Suprapubic skin (tissue), 3 donors: ENCODE measurements at regions not wholly inside any gene's neighbourhood (a gene's known extent, or its start where the extent isn't known, plus 50 kb on each side); places are given as distances from the start of the nearest gene placed in this dataset.

Source experiments
- EP300 ChIP-seq: sonication (generic); formaldehyde crosslinking; IDR thresholded peaks from one replicate; pipeline ENCODE4 v1.6.1; 2017; ENCODE audit warnings: antibody characterized with exemption
- TF ChIP-seq, protein P1 (sequence below), 2 donors: fragments of 200-600 bp in 1 of 2; fragments of 450-650 bp in 1 of 2; sonication (generic) in 1 of 2; IDR thresholded peaks; one replicate each; pipeline ENCODE4 v1.5.1; 2016 to 2019; ENCODE audit warnings: antibody characterized with exemption in 2 of 2, mild to moderate bottlenecking in 1 of 2, moderate library complexity in 1 of 2

DNA sequence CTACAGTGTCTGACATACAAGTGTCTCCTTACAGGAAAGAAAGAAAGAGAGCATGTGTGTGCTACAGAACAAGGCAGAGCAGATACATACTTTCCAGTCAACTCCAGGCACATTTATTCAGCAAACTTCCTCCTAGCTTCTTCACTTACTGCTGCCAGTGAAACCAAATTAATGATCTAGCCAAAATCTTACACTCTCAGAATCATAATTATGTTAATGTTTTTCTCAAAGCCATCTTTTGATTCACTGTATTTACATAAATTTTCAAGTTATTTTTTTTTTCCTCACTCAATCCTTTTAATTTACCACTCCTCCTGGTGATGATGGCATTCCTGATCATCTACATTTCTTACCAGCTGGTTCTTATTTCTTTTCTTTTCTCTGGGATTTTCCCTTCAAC, 326.7 kb downstream of the IGSF11 start:
- TF ChIP-seq EP300: no peak
- TF ChIP-seq, protein P1, sequence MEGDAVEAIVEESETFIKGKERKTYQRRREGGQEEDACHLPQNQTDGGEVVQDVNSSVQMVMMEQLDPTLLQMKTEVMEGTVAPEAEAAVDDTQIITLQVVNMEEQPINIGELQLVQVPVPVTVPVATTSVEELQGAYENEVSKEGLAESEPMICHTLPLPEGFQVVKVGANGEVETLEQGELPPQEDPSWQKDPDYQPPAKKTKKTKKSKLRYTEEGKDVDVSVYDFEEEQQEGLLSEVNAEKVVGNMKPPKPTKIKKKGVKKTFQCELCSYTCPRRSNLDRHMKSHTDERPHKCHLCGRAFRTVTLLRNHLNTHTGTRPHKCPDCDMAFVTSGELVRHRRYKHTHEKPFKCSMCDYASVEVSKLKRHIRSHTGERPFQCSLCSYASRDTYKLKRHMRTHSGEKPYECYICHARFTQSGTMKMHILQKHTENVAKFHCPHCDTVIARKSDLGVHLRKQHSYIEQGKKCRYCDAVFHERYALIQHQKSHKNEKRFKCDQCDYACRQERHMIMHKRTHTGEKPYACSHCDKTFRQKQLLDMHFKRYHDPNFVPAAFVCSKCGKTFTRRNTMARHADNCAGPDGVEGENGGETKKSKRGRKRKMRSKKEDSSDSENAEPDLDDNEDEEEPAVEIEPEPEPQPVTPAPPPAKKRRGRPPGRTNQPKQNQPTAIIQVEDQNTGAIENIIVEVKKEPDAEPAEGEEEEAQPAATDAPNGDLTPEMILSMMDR (IDR thresholded peaks at IDR 0.05): no peak
